ENCODE measurements at regions not wholly inside any gene's neighbourhood (a gene's known extent, or its start where the extent isn't known, plus 50 kb on each side); places are given as distances from the start of the nearest gene placed in this dataset.

DNA sequence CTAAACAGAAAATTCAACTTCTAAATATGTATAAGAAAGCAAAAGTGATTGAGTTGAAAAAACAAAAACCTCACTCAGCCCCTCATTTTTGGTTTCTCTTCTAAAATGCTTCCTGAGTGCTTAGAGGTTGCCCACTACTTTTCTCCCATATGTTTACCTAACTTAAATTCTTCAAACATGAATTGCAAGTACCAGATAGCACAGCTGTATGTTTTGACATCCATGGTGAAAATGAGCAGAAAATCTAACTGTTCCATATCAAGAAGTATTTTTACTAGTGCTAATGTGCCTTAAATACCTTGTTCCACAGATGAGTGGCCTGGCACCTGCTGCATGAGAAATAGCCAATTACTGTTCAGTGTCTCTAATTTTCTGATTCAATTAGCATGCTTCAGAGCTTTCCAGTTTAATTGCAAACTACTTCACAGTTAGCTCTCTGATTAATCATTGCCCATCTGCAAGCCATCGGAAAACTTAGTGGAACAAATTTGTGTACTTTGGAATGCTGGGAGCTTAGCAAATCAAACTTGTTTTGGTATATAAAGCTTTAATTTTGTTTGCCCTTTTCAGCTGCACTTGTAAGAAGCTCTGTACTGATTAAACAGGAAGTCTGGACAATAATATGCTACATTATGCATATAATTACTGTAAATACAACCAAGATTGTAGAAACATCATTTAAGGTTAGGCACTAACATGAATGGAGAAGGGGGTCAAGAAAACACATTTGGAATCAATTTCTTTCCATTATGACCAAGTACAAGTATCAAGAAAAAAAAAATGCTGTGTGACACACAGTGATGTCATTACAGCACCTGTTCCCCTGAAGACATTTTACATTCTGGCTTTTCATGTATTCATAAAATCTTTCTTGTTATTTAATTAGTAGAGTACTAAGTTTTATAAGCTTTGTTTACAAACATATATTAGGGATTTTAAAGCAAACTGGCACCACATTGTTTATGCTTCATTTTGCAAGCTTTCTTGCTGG is 65.6 kb downstream of the POU5F2 start:
- H3K9me2 ChIP-seq, result no peaks in the 10 kb centered on the region
- ChIA-PET CTCF (interaction anchor here (1.1 to 3.0 kb wide), 5 partner anchors 54 to 1062 kb away, joined by 3 to 13 read pairs (median 4); partner anchors contain the start of gene NR2F1), POLR2A (interaction anchor here (2.3 kb wide), 1 partner anchor 53 kb away, joined by 5 read pairs; no protein-coding TSS in a partner anchor)
- H2AFZ ChIP-seq (ENCODE audit: low read depth), result no peak overlapping the region
- no peak overlapping the region for H3K4me3 ChIP-seq (ENCODE audit: low read depth in 2 of 2, low read length in 1 of 2)
- peak overlapping the region in 1 of 2 experiments; percentile 60; a peak in 2 of 4 replicates for H3K27ac ChIP-seq (ENCODE audit: low read depth in 2 of 2, low read length in 1 of 2)
- H3K36me3 ChIP-seq (replicated peaks in 1 of 2; ENCODE audit: control insufficient read depth in 1 of 2, insufficient read depth in 2 of 2, low read length in 1 of 2), result no peaks in the 10 kb centered on the region
- DNase-seq, result no peak
- no peaks in the 10 kb centered on the region for H4K20me1 ChIP-seq (ENCODE audit: insufficient read depth)
- no peak overlapping the region for H3K4me2 ChIP-seq
- no peak for TF ChIP-seq FOSL2 (IDR thresholded peaks at IDR 0.05; ENCODE audit: borderline replicate concordance, low read depth)
- TF ChIP-seq TCF12 (IDR thresholded peaks at IDR 0.05), result 0 out of 2 replicates have a peak, but pooled peaks have one; percentile 7
- H3K9me3 ChIP-seq, result no peaks in the 10 kb centered on the region
- H3K27me3 ChIP-seq (ENCODE audit: insufficient read depth), result no peaks in the 10 kb centered on the region
- peaks cover 4 to 46% of the 10 kb centered on the region in 2 experiments; a peak in 3 of 4 replicates for H3K4me1 ChIP-seq (ENCODE audit: control insufficient read depth in 1 of 2, insufficient read depth in 2 of 2, low read depth in 1 of 2, low read length in 1 of 2)
- no peaks in the 10 kb centered on the region for H3K79me2 ChIP-seq (ENCODE audit: insufficient read depth)
- H3F3A ChIP-seq (replicated peaks; ENCODE audit: insufficient read depth), result peaks cover 7% of the 10 kb centered on the region
- 94% methylated on average over 1 of the region's 1 CpG for WGBS (ENCODE audit: low lambda C conversion rate)
- no peak overlapping the region for H3K9ac ChIP-seq

DNA sequence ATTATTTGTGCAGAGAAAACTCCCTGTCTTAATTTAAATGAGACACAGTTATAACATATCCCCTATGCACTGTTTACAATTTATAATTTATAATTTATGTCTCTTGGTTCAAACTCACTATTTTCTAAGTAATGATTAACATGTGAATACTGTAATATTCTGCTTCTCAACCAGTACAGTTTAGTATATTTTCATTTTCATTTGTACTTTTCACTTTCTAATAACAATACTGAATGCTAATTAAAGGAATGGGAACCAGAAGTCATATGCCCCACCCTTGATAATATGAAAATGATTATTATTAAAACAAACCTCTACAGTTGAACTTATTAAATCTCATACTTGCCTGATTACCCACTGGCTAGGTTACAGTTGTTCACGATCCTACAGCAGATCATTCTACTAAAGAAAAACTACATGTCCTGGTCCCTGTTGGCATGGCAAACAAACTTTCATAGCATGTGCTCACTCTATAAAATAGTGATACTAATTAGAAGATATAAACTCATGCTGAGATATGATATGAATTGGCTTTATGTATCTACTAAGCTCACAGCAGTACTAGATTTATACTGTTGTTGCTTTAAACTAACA is 66.4 kb downstream of the POU5F2 start:
- Histone ChIP-seq H3K4me2 (no peak overlapping the region), H3K4me1 (ENCODE audit: control insufficient read depth in 1 of 2, insufficient read depth in 2 of 2, low read depth in 1 of 2, low read length in 1 of 2) (peaks cover 4 to 46% of the 10 kb centered on the region in 2 experiments; a peak in 3 of 4 replicates), H2AFZ (ENCODE audit: low read depth) (no peak overlapping the region), H3K9ac (no peak overlapping the region), H3K27me3 (ENCODE audit: insufficient read depth) (no peaks in the 10 kb centered on the region), H4K20me1 (ENCODE audit: insufficient read depth) (no peaks in the 10 kb centered on the region), H3K9me3 (no peaks in the 10 kb centered on the region), H3K79me2 (ENCODE audit: insufficient read depth) (no peaks in the 10 kb centered on the region), H3K27ac (ENCODE audit: low read depth in 2 of 2, low read length in 1 of 2) (peak overlapping the region in 1 of 2 experiments; percentile 87; a peak in 2 of 4 replicates), H3K4me3 (ENCODE audit: low read depth in 2 of 2, low read length in 1 of 2) (no peak overlapping the region), H3K9me2 (no peaks in the 10 kb centered on the region), H3F3A (replicated peaks; ENCODE audit: insufficient read depth) (peaks cover 2% of the 10 kb centered on the region), H3K36me3 (replicated peaks in 1 of 2; ENCODE audit: control insufficient read depth in 1 of 2, insufficient read depth in 2 of 2, low read length in 1 of 2) (no peaks in the 10 kb centered on the region)
- WGBS (ENCODE audit: low lambda C conversion rate), result 100% methylated on average over 1 of the region's 1 CpG
- POLR2A ChIA-PET, result interaction anchor here (2.3 kb wide), 1 partner anchor 53 kb away, joined by 5 read pairs; no protein-coding TSS in a partner anchor
- no peak for DNase-seq
- TF ChIP-seq, protein P1, sequence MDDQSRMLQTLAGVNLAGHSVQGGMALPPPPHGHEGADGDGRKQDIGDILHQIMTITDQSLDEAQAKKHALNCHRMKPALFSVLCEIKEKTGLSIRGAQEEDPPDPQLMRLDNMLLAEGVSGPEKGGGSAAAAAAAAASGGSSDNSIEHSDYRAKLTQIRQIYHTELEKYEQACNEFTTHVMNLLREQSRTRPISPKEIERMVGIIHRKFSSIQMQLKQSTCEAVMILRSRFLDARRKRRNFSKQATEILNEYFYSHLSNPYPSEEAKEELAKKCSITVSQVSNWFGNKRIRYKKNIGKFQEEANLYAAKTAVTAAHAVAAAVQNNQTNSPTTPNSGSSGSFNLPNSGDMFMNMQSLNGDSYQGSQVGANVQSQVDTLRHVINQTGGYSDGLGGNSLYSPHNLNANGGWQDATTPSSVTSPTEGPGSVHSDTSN (IDR thresholded peaks at IDR 0.05), result no peak
- CTCF ChIA-PET, result interaction anchor here (1.0 to 3.0 kb wide), 4 partner anchors 18 to 1063 kb away, joined by 3 to 13 read pairs (median 4); no protein-coding TSS in a partner anchor

DNA sequence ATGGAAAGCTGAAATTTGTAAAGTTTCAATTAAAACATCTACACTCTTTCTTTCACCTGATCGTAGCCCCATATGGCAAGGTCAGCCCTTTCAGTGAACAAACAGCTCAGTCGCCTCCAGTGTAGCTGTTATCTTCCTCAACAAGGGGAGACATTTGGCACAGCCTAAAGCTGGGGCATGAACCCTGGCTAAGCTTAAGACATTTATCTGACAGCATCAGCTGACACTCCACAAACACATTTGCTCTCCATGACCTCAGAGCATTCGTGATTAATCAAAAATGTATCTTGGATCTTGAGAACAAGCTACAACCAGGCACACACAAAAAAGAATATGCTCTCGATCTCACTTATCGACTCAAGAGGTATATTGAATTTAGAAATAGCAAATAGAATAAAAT is 67.3 kb downstream of the POU5F2 start:
- peaks cover 4 to 46% of the 10 kb centered on the region in 2 experiments; a peak in 3 of 4 replicates for H3K4me1 ChIP-seq (ENCODE audit: control insufficient read depth in 1 of 2, insufficient read depth in 2 of 2, low read depth in 1 of 2, low read length in 1 of 2)
- no peak for TF ChIP-seq EZH2phosphoT487 (IDR thresholded peaks at IDR 0.05; ENCODE audit: borderline replicate concordance, low read depth)
- TF ChIP-seq RCOR1 (IDR thresholded peaks at IDR 0.05; ENCODE audit: low read length), result peak; percentile 85; the same call in 1 of the 2 replicates
- no peak for TF ChIP-seq SIN3A (IDR thresholded peaks at IDR 0.05; ENCODE audit: borderline replicate concordance, low read depth, low read length)
- TF ChIP-seq FOXJ3 (CRISPR knock-in tag; IDR thresholded peaks at IDR 0.05), result 0 out of 2 replicates have a peak, but pooled peaks have one; percentile 40
- peak; percentile 42 for TF ChIP-seq CHD2 (IDR thresholded peaks at IDR 0.05; ENCODE audit: low read length, partially characterized antibody)
- TF ChIP-seq EP300 (IDR thresholded peaks at IDR 0.05; ENCODE audit: borderline replicate concordance in 1 of 2, low read depth in 1 of 2, low read length in 1 of 2), result peak in 1 of 2 experiments; percentile 82; a peak in 2 of 4 replicates
- TF ChIP-seq GATA2 (CRISPR knock-in tag; IDR thresholded peaks at IDR 0.05), result peak; percentile 94
- peak; percentile 30; the same call in 1 of the 2 replicates for TF ChIP-seq TCF12 (IDR thresholded peaks at IDR 0.05)
- 69% methylated on average over 5 of the region's 5 CpGs for WGBS (ENCODE audit: low lambda C conversion rate)
- ChIA-PET POLR2A (interaction anchor here (0.6 to 2.3 kb wide), 2 partner anchors 52 to 60 kb away, joined by 3 to 5 read pairs; no protein-coding TSS in a partner anchor), CTCF (interaction anchor here (1.0 to 3.0 kb wide), 2 partner anchors 18 to 52 kb away, joined by 3 to 13 read pairs; no protein-coding TSS in a partner anchor)
- no peaks in the 10 kb centered on the region for H3K36me3 ChIP-seq (replicated peaks in 1 of 2; ENCODE audit: control insufficient read depth in 1 of 2, insufficient read depth in 2 of 2, low read length in 1 of 2)
- H3K27ac ChIP-seq (ENCODE audit: low read depth in 2 of 2, low read length in 1 of 2), result peak overlapping the region in 1 of 2 experiments; percentile 87; a peak in 2 of 4 replicates
- no peaks in the 10 kb centered on the region for H3K27me3 ChIP-seq (ENCODE audit: insufficient read depth)
- H2AFZ ChIP-seq (ENCODE audit: low read depth), result no peak overlapping the region
- peak; percentile 21 for DNase-seq
- no peaks in the 10 kb centered on the region for H3K9me2 ChIP-seq
- H3K79me2 ChIP-seq (ENCODE audit: insufficient read depth), result no peaks in the 10 kb centered on the region
- H3K9me3 ChIP-seq, result no peaks in the 10 kb centered on the region
- no peak overlapping the region; a peak in 1 of 4 replicates for H3K4me3 ChIP-seq (ENCODE audit: low read depth in 2 of 2, low read length in 1 of 2)
- no peaks in the 10 kb centered on the region for H3F3A ChIP-seq (replicated peaks; ENCODE audit: insufficient read depth)
- H4K20me1 ChIP-seq (ENCODE audit: insufficient read depth), result no peaks in the 10 kb centered on the region
- no peak overlapping the region for H3K9ac ChIP-seq
- H3K4me2 ChIP-seq, result no peak overlapping the region
